ENCODE measurements at regions not wholly inside any gene's neighbourhood (a gene's known extent, or its start where the extent isn't known, plus 50 kb on each side); places are given as distances from the start of the nearest gene placed in this dataset.

DNA sequence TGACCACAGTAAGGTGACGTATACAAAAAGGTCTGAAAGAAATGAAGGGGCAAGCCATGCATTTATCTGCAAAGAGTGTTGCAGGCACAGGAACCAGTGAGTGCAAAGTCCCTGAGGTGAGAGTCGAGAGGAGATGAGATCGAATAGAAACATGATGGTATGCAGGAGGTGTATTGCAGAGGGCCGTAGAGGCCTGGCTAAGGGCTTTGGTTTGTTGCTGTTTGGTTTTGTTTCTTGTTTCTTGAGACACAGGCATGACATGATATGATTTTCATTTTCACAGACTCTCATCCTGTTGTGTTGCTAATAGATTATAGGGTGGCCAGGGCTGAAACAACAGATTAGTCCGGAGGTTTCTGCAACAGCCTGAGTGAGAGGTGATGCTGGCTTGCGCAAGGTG, 80.4 kb downstream of the HSPH1 start:
- no peak overlapping the region for H3K27ac ChIP-seq
- no peaks in the 10 kb centered on the region for H3K36me3 ChIP-seq
- no peaks in the 10 kb centered on the region for H3K4me1 ChIP-seq
- H3K27me3 ChIP-seq = peaks cover 0 to 27% (median 0%) of the 10 kb centered on the region in 4 donors
- no peak overlapping the region for H3K4me3 ChIP-seq
- DNase-seq = no peak
- 79 to 82% methylated on average over 6 of the region's 6 CpGs for WGBS, 2 donors
- no peak for TF ChIP-seq POLR2A (IDR thresholded peaks at IDR 0.05)
- TF ChIP-seq, protein P1, sequence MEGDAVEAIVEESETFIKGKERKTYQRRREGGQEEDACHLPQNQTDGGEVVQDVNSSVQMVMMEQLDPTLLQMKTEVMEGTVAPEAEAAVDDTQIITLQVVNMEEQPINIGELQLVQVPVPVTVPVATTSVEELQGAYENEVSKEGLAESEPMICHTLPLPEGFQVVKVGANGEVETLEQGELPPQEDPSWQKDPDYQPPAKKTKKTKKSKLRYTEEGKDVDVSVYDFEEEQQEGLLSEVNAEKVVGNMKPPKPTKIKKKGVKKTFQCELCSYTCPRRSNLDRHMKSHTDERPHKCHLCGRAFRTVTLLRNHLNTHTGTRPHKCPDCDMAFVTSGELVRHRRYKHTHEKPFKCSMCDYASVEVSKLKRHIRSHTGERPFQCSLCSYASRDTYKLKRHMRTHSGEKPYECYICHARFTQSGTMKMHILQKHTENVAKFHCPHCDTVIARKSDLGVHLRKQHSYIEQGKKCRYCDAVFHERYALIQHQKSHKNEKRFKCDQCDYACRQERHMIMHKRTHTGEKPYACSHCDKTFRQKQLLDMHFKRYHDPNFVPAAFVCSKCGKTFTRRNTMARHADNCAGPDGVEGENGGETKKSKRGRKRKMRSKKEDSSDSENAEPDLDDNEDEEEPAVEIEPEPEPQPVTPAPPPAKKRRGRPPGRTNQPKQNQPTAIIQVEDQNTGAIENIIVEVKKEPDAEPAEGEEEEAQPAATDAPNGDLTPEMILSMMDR (IDR thresholded peaks at IDR 0.05) = no peak
- H3K9me3 ChIP-seq = no peaks in the 10 kb centered on the region
- intact Hi-C loops (cut with DNase I) = no loop called here

DNA sequence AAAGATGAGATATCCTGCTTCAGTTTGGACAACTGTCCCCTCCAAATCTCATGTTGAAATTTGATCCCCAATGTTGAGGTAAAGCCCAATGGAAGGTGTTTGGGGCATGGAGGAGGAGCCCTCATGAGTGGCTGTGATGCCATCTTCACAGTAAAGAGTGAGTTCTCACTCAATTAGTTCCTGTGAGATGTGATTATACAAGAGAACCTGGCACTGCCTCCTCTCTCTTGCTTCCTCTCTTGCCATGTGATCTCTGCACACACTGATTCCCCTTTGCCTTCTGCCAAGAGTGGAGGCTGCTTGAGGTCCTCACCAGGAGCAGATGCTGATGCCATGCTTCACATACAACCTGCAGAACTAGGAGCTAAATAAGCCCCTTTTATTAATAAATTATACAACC, 86.9 kb downstream of the HSPH1 start:
- H3K27me3 ChIP-seq = peaks cover 0 to 6% (median 0%) of the 10 kb centered on the region in 4 donors
- H3K4me1 ChIP-seq = no peaks in the 10 kb centered on the region
- H3K36me3 ChIP-seq = no peaks in the 10 kb centered on the region
- peak overlapping the region in 1 of 4 donors; percentile 49 for H3K27ac ChIP-seq
- no peak for DNase-seq
- intact Hi-C loops (cut with DNase I) = no loop called here
- no peaks in the 10 kb centered on the region for H3K9me3 ChIP-seq
- no peak for TF ChIP-seq POLR2A (IDR thresholded peaks at IDR 0.05)
- TF ChIP-seq, protein P1 (IDR thresholded peaks at IDR 0.05) = no peak
- H3K4me3 ChIP-seq = no peak overlapping the region

DNA sequence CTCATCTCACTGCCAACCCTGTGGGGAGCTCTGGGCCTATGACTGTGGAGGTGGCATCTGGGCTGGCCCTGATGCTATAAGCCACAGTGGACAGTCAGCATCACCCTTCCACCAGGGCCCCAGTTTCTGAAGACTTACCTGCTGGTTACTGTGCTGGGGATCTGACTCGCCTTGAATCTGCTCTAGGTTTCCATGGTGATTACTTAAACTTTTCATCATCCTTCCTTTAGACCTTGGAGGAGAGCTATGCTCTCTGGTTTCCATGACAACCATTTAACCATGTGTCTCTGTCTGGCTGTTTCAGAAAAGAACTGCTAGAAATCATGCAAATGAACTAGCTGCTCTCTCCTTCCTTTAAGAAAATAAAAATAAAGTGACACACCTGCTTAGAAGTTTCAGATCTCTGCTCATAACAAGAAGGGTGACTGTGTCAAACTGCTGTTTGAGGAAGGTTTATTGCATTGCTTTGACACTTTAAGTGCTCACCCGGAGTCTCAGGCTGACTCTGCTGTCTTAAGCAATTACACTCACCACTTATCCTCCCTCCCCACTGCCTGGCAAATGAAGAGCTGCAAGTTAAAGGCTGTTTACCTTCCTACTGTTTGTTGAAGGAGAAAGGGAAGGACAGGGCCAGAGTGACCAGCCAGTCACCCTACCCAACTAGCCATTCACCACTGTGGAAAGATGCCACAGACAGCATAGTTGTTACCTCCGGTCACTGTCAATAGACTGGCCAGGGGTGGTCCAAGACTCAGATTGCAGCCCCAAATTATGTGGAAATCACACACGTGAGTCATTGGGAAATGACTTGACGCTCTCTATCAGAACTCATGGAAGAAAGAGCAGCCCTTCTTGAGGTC, 87.6 kb downstream of the HSPH1 start:
- peak overlapping the region in 1 of 4 donors; percentile 49 for H3K27ac ChIP-seq
- no peaks in the 10 kb centered on the region for H3K9me3 ChIP-seq
- H3K4me1 ChIP-seq = no peaks in the 10 kb centered on the region
- H3K27me3 ChIP-seq = peaks cover 0 to 6% (median 0%) of the 10 kb centered on the region in 4 donors
- intact Hi-C loops (cut with DNase I) = no loop called here
- DNase-seq = no peak
- no peak for TF ChIP-seq POLR2A (IDR thresholded peaks at IDR 0.05)
- TF ChIP-seq, protein P1 (IDR thresholded peaks at IDR 0.05) = no peak
- no peaks in the 10 kb centered on the region for H3K36me3 ChIP-seq
- no peak overlapping the region for H3K4me3 ChIP-seq
- 33 to 74% methylated on average over 3 to 5 of the region's 5 CpGs for WGBS, 2 donors

DNA sequence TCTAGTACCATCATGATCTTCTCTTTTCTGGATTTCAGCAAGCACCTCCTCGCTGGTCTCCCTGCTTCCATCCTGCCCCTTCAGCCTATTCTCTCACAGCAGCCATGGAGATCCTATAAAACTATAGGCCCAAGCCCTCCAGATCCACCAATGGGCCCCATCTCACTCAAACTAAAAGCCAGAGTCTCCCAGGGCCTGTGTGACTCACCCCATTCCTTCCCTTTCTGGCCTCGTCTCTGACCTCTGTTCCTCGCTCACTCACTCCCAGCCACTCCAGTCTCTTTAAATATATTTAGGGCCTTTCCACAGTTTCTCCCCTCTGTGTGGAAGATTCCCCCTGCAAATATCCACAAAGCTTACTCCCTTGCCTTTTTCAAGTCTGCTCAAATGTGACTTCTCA, 89.7 kb downstream of the HSPH1 start:
- no peak overlapping the region for H3K4me3 ChIP-seq
- H3K9me3 ChIP-seq = no peaks in the 10 kb centered on the region
- H3K27ac ChIP-seq = no peak overlapping the region
- TF ChIP-seq, protein P1 (IDR thresholded peaks at IDR 0.05) = no peak
- TF ChIP-seq POLR2A (IDR thresholded peaks at IDR 0.05) = no peak
- intact Hi-C loops (cut with DNase I) = no loop called here
- DNase-seq = no peak
- H3K36me3 ChIP-seq = no peaks in the 10 kb centered on the region
- H3K4me1 ChIP-seq = peaks cover 0 to 12% (median 5%) of the 10 kb centered on the region in 3 donors
- peaks cover 0 to 3% (median 0%) of the 10 kb centered on the region in 4 donors for H3K27me3 ChIP-seq
- WGBS, 2 donors = 77 to 89% methylated on average over 3 of the region's 3 CpGs

DNA sequence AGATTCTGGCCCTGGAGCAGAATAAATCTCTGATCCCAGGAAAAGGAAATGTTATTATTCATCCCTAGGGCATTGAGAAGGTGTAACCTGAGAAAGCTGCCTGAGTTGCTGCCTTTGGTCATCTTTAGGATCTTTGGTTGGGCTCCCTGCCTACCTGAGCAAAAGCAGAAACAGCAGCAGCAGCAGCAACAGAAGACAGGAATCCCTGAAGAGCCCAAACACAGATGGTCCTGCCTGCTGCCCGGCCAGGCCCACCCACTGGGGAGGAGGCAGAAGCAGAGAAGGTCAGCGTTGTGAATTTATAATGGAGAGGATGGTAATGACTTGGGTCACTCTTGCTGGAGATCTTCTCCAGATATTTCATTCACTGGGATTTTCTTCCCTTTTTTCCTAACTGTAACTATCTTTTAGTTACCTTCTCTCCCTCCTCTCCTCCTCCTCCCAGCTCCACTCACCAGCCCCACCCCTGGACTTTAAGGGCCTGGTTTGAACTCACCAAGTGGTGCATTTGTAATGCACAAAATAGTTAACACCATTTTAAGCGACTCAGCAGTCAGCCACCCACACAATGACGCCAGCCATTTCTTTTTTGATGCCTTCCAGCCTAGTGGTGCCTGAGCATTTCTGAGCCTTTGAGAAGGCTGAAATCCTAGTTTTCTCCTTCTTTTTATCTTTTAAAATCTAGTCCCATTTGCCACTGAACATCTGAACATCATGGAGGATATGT, 91.7 kb downstream of the HSPH1 start:
- DNase-seq = no peak
- no peak overlapping the region for H3K27ac ChIP-seq
- peaks cover 0 to 12% (median 5%) of the 10 kb centered on the region in 3 donors for H3K4me1 ChIP-seq
- WGBS, 2 donors = 60 to 68% methylated on average over 4 of the region's 4 CpGs
- no peak overlapping the region for H3K4me3 ChIP-seq
- no peaks in the 10 kb centered on the region for H3K27me3 ChIP-seq
- no peak for TF ChIP-seq POLR2A (IDR thresholded peaks at IDR 0.05)
- TF ChIP-seq, protein P1 (IDR thresholded peaks at IDR 0.05) = no peak
- H3K9me3 ChIP-seq = no peaks in the 10 kb centered on the region
- intact Hi-C loops (cut with DNase I) = no loop called here
- H3K36me3 ChIP-seq = no peaks in the 10 kb centered on the region

Data from esophagus squamous epithelium (tissue), 5 donors.